Peyer's patch (tissue), 4 donors: ENCODE measurements at regions not wholly inside any gene's neighbourhood (a gene's known extent, or its start where the extent isn't known, plus 50 kb on each side); places are given as distances from the start of the nearest gene placed in this dataset.

Experiments used
- DNase-seq, 3 donors: peaks; one replicate each; pipeline ENCODE4 v3.0.0-alpha.2; 2017 to 2019
- H3K27ac ChIP-seq, 4 donors: fragments of 200-600 bp; sonication (generic); one replicate each; pipeline ENCODE4 v1.5.1; 2016 to 2019
- H3K27me3 ChIP-seq, 2 donors: fragments of 200-600 bp; sonication (generic); one replicate each; pipeline ENCODE4 v1.5.1; 2019
- H3K36me3 ChIP-seq, 3 donors: fragments of 200-600 bp; sonication (generic); one replicate each; pipeline ENCODE4 v1.5.1; 2016 to 2019
- H3K4me1 ChIP-seq, 4 donors: fragments of 200-600 bp; sonication (generic); one replicate each; pipeline ENCODE4 v1.5.1; 2016 to 2019
- H3K4me3 ChIP-seq, 4 donors: fragments of 200-600 bp; sonication (generic); 1 replicate in 3 of 4; 2 replicates in 1 of 4; pipeline ENCODE4 v1.5.1; 2016 to 2019; ENCODE audit warnings: mild to moderate bottlenecking in 1 of 4
- H3K9me3 ChIP-seq, 4 donors: fragments of 200-600 bp; sonication (generic); one replicate each; pipeline ENCODE4 v1.5.1; 2016 to 2019; ENCODE audit warnings: mild to moderate bottlenecking in 1 of 4
- POLR2A ChIP-seq, 2 donors: fragments of 450-650 bp; IDR thresholded peaks; one replicate each; pipeline ENCODE4 v1.5.1; 2017; ENCODE audit warnings: antibody characterized with exemption in 2 of 2, mild to moderate bottlenecking in 2 of 2, moderate library complexity in 2 of 2
- TF ChIP-seq, protein P1 (sequence below), 6 experiments: fragments of 450-650 bp in 4 of 6; fragments of 200-600 bp in 2 of 6; sonication (generic) in 1 of 6; IDR thresholded peaks; one replicate each; pipeline ENCODE4 v1.5.1; 2017 to 2019; ENCODE audit warnings: antibody characterized with exemption in 6 of 6, mild to moderate bottlenecking in 3 of 6, moderate library complexity in 1 of 6

DNA sequence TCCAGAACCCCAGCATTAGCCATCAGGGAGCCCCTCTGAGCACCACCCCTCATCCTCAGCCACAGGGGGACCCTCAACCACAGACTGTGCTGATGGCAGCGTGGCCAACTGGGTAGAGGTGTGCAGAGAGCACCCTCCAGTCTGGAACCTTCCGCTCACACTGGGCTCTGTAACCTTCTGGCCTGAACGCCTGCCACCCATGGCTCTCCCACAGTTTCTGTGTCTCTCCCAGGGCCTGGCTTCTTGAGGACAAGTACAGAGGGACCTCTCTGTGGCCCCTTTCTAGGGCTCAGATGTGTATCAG lies 503.0 kb upstream of the MGMT start:
- TF ChIP-seq POLR2A (IDR thresholded peaks at IDR 0.05), result no peak
- TF ChIP-seq, protein P1, sequence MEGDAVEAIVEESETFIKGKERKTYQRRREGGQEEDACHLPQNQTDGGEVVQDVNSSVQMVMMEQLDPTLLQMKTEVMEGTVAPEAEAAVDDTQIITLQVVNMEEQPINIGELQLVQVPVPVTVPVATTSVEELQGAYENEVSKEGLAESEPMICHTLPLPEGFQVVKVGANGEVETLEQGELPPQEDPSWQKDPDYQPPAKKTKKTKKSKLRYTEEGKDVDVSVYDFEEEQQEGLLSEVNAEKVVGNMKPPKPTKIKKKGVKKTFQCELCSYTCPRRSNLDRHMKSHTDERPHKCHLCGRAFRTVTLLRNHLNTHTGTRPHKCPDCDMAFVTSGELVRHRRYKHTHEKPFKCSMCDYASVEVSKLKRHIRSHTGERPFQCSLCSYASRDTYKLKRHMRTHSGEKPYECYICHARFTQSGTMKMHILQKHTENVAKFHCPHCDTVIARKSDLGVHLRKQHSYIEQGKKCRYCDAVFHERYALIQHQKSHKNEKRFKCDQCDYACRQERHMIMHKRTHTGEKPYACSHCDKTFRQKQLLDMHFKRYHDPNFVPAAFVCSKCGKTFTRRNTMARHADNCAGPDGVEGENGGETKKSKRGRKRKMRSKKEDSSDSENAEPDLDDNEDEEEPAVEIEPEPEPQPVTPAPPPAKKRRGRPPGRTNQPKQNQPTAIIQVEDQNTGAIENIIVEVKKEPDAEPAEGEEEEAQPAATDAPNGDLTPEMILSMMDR (IDR thresholded peaks at IDR 0.05), result no peak
- Histone ChIP-seq H3K27ac (no peak overlapping the region), H3K27me3 (no peaks in the 10 kb centered on the region), H3K4me3 (no peak overlapping the region), H3K9me3 (no peaks in the 10 kb centered on the region), H3K4me1 (no peaks in the 10 kb centered on the region), H3K36me3 (no peaks in the 10 kb centered on the region)
- no peak for DNase-seq

DNA sequence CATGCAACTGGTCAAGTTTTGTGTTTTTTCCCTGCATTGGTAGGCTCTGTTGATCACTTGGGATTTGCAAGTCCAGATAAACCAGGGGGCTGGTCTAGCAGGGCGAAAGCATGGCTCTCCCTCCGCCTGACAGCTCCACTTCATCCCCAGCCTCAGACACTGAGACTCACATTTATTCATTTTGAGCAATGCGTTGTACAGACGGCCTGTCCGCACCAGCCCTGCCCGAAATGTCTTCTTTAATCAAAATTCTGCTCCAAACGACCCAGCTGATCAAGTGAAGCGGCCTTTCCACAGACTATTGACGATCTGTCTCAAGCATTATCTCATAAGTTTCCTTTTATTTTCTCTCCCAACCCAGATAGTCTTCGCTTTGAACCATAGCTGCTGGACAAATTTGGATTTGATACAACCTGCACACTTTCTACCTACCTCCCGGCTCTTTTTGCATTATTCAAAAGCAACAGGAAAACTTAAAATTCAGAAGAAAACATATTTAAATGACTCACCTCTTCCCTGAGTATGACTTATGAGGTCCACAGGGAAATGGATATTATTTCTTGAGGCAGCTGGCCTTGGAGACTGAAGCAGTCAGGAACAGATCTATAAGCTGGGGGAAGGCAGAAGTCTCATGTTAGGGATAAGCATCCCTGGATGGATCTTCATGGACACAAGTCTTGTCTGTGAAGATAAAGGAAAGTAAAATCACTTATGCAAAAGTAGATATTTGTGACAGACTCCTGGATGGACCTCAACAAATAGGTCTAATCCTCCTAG lies 498.9 kb upstream of the MGMT start:
- TF ChIP-seq, protein P1 (IDR thresholded peaks at IDR 0.05), result no peak
- TF ChIP-seq POLR2A (IDR thresholded peaks at IDR 0.05), result no peak
- peak in 1 of 3 donors; percentile 15 for DNase-seq
- H3K27me3 ChIP-seq, result no peaks in the 10 kb centered on the region
- no peaks in the 10 kb centered on the region for H3K4me1 ChIP-seq
- no peak overlapping the region for H3K4me3 ChIP-seq
- no peak overlapping the region for H3K27ac ChIP-seq
- H3K9me3 ChIP-seq, result no peaks in the 10 kb centered on the region
- H3K36me3 ChIP-seq, result no peaks in the 10 kb centered on the region

DNA sequence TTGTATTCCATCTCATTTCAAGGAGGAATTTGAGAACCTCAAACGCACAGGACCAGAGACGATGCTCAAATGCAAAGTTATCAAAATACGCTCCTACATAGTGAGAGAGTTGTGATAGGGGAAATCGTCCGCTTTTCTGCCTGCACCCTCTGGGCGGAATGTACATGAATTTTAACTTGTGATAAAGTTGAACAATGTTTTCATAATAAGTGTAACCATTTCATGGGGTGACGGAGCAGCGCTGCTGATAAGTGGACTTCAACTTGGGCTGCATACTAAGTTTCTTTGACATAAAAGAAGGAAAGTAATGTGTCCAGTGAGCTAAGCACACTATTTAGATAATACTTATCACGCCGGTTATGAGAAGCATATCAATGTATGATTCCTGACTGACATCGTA lies 497.5 kb upstream of the MGMT start:
- H3K4me1 ChIP-seq, result no peaks in the 10 kb centered on the region
- H3K27ac ChIP-seq, result no peak overlapping the region
- H3K9me3 ChIP-seq, result no peaks in the 10 kb centered on the region
- H3K27me3 ChIP-seq, result no peaks in the 10 kb centered on the region
- no peak for DNase-seq
- no peaks in the 10 kb centered on the region for H3K36me3 ChIP-seq
- no peak for TF ChIP-seq POLR2A (IDR thresholded peaks at IDR 0.05)
- TF ChIP-seq, protein P1 (IDR thresholded peaks at IDR 0.05), result no peak
- no peak overlapping the region for H3K4me3 ChIP-seq

DNA sequence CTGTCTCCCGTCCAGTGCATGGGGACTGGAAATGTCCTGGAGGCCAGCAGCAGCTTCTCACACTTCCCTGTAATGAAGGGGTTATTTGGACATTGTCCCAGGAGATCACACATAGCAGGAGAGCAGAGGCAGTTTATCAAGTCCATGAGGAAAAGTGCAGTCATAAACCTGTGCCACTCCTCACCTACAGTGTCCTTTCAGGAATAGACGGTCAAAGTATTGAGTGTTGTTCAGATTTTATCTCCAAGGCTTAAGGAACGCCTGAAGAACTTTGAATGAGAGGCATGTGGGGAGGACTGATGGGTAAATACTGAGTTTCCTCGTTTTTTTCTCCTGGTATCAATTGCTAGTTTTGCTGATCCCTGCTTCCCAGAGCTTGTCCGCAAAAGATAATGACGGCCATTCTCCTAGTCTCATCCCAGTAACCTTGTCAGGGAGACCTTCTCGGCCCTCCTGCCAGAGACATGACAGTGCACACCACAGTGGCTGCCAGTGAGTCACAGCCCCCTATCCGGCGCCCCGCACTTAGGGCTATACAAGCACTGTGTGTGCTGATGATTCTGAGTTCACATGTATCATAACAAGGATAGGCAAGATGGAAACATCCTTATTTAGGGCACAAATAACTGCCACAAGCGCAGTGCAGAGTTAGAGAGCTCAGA lies 495.5 kb upstream of the MGMT start:
- Histone ChIP-seq H3K4me1 (no peaks in the 10 kb centered on the region), H3K36me3 (no peaks in the 10 kb centered on the region), H3K27me3 (no peaks in the 10 kb centered on the region), H3K27ac (peak overlapping the region in 2 of 4 donors; percentile 29 to 50), H3K9me3 (no peaks in the 10 kb centered on the region), H3K4me3 (no peak overlapping the region)
- TF ChIP-seq POLR2A (IDR thresholded peaks at IDR 0.05), result peak in 1 of 2 donors; percentile 8
- TF ChIP-seq, protein P1 (IDR thresholded peaks at IDR 0.05), result no peak
- peak in 1 of 3 donors; percentile 52 for DNase-seq

DNA sequence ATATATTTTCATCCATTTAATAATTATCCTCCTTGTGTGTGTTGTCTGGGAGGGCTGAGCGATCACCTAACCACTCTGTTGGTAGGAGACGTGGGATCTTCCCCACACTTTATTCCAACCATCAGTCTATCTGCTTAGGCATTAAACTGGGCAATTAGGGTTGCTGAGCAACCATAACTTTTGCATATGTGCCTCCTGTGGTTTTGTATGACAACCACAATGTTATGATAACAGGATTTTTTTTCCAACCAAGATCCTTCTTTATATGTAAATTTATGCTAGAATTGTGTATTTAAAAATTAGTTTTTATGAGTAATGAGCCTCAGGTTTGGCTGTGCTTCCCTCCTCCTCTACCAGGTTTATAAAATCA lies 495.0 kb upstream of the MGMT start:
- H3K9me3 ChIP-seq, result no peaks in the 10 kb centered on the region

More for the DNA sequence above, 495.0 kb upstream of the MGMT start:
- no peak for DNase-seq
- TF ChIP-seq, protein P1 (IDR thresholded peaks at IDR 0.05), result no peak
- no peak for TF ChIP-seq POLR2A (IDR thresholded peaks at IDR 0.05)
- peak overlapping the region in 2 of 4 donors; percentile 29 to 50 for H3K27ac ChIP-seq
- no peaks in the 10 kb centered on the region for H3K36me3 ChIP-seq
- H3K4me1 ChIP-seq, result no peaks in the 10 kb centered on the region
- no peaks in the 10 kb centered on the region for H3K27me3 ChIP-seq
- no peak overlapping the region for H3K4me3 ChIP-seq
